NCI-H748 (cell line): ENCODE measurements at regions not wholly inside any gene's neighbourhood (a gene's known extent, or its start where the extent isn't known, plus 50 kb on each side); places are given as distances from the start of the nearest gene placed in this dataset.
A peak's percentile ranks its signal among the peaks of the same experiment; 100 is the strongest.

ENCODE experiments used
- DNase-seq: peaks from one replicate; lab custom pipeline; 2025; ENCODE audit not compliant: unreplicated experiment; lab: John Stamatoyannopoulos, UW

DNA sequence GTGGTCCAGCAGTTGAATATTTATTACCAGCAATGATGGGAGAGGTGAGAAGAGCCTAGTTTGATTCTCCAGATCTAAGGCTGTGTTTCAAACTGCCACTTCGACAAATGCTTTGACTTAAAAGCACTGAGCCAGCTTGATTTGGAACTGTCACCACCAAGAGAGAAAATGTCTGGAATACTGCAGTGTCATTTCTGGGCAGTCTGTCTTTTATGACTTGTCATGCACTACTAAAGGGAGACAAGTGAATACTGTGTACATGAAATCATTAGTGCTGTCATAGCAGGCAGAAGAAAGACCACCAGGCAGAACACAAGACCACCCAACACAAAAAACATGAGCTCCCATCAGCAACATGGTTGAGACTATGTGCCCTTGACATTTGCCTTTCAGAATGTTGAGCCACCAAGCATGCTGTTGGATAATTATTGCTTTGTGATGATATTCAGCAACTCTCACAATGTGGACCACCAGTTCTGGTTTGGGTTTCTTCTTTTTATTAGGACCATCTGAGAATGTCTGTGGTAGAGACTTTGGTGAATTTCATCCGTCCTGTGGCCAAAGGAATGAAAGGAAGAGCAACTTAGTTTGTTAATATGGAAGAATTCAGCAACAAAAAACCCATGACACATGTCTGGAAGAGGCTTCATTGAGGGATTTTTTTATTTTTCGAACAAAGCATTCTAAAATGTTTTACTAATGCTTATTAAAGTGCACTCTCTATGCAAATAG lies 125.8 kb downstream of the NTMT2 start:
- no peak for DNase-seq

DNA sequence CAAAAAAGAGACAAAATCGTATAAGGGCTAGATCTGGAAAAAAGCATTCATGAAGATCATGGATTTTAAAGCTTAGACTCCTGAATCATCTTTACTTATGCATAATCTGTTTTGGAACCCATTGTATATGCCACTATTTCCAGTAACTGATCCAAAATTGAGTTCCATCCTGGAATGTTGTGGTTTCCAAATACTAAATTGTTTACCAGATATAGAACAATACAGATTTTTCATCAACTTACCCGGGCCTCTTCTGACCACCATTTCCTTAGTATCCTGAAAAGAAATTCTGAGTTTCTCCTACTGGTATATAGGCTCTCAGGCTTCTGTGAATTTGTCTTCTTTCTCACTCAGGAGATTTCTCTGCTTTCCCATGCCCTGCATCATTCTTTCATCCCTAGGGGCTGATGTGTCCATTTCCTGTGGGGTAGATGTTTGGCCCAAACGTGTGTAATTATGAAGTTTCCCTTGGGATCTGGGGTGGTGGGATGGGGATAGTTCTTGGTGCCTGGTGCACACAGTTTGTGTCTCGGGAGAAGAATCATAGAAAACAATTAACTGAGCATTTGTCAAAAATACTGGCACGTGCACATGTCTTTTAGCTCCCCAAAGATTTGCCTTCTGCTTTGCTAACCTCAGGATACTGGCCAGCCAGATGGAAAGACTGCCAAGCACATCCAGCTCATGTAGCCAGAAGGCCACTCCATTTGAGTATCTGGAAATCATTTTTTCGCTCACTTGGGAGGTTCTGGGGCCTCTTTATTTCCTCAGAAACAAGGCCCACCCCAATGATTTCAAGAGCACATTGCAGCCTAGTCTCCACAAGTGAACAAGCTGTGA lies 127.8 kb downstream of the NTMT2 start:
- DNase-seq = no peak

DNA sequence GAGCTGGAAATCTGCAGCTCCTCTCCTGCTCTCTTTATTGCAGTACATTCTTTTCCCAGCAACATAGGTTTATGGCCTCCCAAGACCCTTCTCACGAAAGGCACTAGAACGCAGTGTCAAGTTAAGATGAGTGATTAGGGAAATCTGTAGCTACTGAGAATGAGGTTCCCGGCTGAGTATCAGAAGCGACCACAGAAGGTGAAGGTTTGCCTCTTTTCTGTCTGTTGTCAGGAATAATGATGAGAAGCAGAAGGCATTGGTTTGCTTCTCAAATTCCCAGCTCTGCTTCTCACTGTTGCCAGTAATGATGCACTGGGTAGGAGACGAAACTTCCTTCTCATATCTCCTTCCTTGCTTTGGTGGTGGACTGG lies 128.4 kb downstream of the NTMT2 start:
- DNase-seq = no peak

DNA sequence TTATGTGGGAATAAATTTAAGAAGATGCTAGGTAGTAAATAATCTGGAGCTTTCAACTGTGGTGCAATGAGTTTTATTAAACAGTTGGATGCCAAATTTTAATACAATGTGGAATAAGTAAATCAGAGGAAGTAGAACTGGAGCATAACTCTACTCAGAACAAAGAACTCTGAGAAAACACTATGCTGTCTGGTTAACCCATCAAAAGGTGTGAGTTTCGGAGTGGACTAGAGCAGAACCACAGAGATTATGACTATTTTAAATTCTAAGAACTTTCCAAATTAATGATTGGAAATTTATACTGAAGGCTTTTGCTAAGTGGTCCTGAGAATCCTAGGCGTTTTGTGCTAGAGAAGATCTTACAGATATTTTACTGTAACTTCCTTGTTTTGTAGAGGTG lies 132.2 kb downstream of the NTMT2 start:
- DNase-seq = no peak

DNA sequence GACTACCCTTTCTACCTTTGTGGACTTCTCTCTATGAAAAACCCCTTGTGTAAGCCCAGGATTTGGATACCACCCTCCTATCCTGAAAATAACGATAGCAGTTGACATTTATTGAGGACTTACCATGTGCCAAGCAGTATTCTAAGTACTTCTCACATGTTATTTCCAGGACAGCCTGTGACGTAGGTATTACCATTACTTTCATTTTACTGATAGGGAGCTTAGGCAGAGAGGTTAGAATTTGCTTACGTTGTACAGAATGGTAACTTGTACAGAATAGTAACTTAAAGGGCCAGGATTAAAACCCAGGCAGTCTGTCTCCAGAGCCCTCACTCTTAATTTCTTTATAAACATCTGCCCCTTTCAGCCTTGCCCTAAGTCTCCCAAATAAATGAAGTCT lies 138.3 kb downstream of the NTMT2 start:
- DNase-seq = no peak

- no peak for DNase-seq
These were observed 138.8 kb downstream of the NTMT2 start for GRCh38 chr1:170284512-170284911.

GRCh38 chr1:170284951-170285350 lies 139.2 kb downstream of the NTMT2 start:
- peak; percentile 63 for DNase-seq

DNA sequence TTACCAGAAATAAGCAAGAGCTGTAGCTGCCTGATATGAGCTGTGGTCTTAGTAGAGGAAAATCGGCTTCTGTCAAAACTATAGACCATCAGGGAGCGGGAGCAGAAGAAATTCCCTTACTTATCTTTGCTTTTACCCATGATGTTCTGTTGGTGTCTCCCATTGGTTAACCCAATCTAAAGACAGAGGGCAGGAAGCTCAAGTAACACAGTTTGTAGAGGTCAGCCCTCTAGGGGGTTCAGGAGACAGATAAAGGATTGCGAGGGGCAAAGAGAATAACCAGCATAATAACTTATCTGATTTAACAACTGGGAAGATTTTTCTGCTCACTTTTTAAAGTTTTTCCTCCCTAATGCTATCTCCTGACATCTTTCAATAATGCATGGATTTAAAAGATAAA lies 142.4 kb downstream of the NTMT2 start:
- DNase-seq = no peak

DNA sequence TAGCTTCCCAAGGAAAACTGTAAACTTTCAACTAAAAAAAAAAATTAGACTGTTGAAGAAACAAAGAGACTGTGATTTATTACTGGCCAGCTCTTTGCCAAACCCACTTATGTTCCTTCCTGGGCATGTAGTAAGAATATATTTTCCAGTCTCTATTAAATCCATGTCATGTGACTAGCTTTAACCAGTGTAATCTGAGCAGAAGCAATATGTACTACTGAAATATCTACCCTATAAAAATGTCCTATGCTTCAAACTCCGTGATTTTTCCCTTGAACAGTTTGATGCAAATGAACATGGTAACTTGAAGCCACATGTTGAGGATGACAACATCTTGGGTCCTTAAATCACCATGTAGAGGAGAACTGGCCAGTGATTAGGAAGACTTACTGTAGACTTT lies 144.5 kb downstream of the NTMT2 start:
- no peak for DNase-seq

- DNase-seq = no peak
These were observed 145.2 kb downstream of the NTMT2 start for GRCh38 chr1:170290991-170291390.

DNA sequence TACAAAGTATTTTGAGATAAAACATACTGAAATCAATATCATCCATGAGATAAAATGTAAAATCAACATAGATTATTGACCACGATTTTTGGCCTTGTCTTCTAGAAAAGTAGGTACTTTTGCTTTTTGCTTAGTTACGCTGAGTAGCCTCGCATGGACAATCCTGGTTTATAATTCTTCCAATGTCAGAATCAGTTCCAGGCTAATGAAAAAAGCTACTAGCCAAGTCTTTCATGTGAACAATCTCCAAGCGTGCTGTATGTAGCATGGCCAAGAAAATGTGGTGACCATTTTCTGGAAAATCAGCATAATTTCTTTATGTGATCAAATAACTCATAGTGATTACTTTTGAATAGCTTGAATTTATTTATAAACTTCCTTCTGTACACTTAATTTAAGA lies 145.8 kb downstream of the NTMT2 start:
- no peak for DNase-seq

DNA sequence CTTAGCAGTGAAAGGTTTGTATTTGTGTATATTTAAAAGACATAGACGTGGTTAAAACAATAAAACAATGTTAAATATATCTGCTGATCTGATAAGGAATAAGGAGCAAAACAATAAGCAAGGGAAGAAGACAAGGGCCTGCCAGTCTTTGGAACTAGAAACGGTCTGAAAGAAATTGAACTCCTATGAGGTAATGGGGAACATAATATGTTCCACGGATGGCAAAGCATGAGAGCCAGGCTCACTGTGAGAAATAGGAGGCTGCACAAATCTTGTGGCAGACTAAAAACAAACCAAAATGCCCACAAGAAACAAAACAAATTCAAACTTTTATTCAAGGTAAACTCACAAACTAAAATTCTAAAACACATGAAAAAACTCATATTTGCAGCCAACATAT lies 150.5 kb downstream of the NTMT2 start:
- DNase-seq = no peak

DNA sequence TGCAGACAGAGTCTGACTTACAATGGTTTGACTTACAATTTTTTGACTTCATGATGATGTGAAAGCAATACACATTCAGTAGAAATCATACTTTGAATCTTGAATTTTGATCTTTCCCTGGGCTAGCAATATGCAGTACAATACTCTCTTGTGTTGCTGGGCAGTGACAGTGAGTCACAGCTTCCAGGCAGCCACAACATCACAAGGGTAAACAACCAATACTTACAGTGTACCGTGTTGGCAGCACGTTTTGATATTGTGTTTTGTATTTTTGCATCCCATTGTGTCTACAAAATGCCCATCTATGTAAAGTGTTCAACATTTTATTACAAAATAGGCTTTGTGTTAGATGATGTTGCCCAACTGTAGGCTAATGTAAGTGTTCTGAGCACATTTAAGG lies 150.9 kb downstream of the NTMT2 start:
- DNase-seq = no peak

GRCh38 chr1:170301596-170301995 lies 155.8 kb downstream of the NTMT2 start:
- no peak for DNase-seq

DNA sequence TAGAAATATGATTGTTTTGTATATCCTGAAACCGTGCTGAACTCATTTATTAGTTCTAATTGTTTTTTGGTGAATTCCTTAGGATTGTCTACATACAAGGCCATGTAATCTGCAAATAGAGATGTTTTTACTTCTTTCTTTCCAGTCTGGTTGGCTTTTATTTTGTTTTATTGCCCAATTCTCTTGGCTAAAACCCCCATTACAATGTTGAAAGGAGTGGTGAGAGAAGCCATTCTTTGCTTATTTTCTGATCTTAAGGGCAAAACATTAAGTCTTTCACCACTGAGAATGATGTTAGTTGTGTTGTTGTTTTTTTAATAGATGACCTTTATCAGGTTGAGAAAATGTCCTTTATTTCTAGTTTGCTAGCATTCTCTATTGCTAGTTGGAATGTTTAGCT lies 157.3 kb downstream of the NTMT2 start:
- no peak for DNase-seq

DNA sequence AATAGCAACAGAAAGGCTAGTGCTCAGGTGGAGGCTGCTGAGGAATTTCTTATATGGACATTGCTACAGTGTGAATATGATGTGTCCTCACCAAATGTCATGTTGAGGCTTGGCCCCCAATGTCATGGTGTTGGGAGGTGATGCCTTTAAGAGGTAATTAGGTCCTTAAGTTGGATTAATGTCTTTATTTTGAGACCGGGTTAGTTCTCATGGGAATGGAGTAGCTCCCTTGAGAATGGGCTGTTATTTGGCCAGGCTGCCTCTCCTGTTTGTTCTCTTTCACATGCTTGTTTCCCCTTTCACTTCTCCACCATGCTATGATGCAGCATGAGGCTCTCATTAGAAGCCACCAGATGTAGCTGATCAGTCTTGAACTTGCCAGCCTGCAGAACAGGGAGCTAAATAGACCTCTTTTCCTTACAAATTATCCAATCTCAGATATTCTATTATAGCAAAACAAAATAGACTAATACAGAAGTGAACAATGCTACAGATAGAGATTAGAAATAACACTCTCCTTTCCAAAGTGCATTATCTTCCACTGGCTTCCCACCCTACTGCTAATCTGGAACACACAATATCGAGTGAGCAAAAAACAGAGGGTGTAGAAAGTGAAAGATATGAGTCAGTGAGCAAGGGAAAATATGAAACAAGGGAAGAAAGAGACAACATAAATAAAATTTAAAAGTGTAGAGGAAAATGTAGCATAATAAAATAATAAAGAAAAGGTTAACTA lies 160.2 kb downstream of the NTMT2 start:
- DNase-seq = no peak

- no peak for DNase-seq
These were observed 160.8 kb downstream of the NTMT2 start for GRCh38 chr1:170306513-170306910.

GRCh38 chr1:170306948-170307347 lies 161.2 kb downstream of the NTMT2 start:
- DNase-seq = no peak

DNA sequence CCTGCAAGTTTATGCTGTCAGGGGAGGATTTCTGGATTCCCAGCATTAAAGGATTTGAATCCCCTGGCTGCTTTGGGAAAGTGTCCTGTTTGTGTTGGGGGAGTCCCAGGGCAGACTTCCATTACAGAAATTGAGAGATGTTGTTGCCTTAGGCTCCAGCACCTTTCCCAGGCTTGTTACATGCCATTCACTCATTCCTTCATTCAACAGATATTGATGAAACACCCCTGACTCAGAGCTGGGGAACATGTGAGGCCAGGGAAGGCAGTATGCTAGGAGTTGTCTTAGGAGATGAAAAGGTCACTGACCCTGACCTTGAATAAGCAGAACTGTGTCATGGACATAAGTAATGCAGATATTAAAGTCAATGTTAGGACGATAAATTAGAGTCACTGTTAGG lies 161.7 kb downstream of the NTMT2 start:
- no peak for DNase-seq

- DNase-seq = no peak
These were observed 163.7 kb downstream of the NTMT2 start for GRCh38 chr1:170309389-170310013.

- DNase-seq = no peak
These were observed 164.3 kb downstream of the NTMT2 start for GRCh38 chr1:170310014-170310405.
